Retina (tissue), 1 donor: ENCODE measurements at regions not wholly inside any gene's neighbourhood (a gene's known extent, or its start where the extent isn't known, plus 50 kb on each side); places are given as distances from the start of the nearest gene placed in this dataset.
"Not testable (repeated sequence)": the region's sequence is repeated elsewhere in the genome, so short reads cannot be mapped to it uniquely, and the experiment has no call there.

Source experiments
- DNase-seq: peaks from one replicate; pipeline ENCODE4 v3.0.0-alpha.2; 2016

DNA sequence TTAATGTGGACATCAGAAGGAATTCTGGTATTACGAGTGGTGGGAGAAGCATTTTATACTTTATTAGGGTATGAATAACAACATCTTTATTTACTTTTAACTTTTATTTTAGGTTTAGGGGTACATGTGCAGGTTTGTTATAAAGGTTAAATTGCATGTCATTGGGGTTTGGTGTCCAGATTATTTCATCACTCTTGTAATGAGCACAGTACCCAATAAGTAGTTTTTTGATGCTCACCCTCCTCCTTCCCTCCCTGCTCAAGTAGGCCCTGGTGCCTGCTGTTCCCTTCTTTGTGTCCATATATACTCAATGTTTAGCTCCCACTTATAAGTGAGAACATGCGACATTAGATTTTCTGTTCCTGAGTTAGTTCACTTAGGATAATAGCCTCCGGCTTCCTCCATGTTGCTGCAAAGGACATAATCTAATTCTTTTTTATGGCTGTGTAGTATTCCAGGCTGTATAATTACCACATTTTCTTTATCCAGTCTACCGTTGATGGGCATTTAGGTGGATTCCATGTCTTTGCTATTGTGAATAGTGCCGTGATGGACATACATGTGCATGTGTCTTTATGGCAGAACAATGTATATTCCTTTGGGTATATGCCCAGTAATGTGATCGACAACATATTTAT lies 456.2 kb downstream of the XYLT1 start:
- no peak for DNase-seq

DNA sequence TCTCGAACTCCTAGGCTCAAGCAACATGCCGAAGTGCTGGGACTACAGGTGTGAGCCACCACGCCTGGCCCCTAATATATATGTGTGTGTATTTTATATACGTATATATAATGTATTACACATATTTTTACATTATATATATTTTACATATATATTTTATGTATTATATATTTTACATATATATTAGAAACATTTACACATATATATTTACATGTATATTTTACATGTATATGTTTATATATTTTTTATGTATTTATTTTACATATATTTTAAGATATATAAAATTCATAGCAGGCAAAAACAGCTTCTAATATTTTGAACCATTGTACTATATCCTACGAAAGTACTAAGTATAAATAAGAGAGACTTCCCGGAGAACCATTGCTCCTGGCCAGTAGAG lies 455.1 kb downstream of the XYLT1 start:
- DNase-seq = no peak

DNA sequence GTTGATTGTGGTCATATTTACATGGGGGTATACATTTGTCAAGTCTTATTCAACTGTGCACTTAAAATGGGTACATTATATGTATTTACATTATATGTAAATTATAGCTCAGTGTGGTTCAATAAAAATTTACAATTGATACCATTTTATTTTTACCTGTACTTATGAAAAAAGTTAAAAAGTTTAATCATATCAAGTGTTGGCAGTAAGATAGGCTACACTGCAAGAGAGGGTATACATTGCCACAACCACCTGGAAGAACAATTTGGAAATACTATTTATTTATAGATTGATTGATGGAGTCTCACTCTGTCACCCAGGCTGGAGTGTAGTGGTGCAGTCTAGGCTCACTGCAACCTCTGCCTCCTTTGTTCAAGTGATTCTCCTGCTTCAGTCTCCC lies 453.3 kb downstream of the XYLT1 start:
- no peak for DNase-seq

DNA sequence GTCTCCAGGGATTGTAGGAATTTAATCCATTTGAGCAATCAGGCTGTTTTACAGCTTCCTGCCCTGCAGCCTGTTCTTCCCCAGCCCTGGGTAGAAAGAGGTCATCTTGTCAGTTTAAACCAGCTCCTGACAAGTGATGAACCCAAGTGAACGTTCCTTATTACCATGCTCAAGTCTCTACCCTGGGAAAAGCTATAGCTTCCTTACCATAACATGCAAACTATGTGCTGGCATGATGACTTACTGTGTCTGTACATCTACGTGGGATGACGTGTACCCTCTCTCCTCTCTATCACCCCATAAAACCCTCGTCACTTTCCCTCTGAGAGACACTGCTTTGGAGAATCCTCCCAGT lies 452.2 kb downstream of the XYLT1 start:
- DNase-seq = peak; percentile 33

GRCh38 chr16:17019366-17019765 lies 451.4 kb downstream of the XYLT1 start:
- DNase-seq = no peak

DNA sequence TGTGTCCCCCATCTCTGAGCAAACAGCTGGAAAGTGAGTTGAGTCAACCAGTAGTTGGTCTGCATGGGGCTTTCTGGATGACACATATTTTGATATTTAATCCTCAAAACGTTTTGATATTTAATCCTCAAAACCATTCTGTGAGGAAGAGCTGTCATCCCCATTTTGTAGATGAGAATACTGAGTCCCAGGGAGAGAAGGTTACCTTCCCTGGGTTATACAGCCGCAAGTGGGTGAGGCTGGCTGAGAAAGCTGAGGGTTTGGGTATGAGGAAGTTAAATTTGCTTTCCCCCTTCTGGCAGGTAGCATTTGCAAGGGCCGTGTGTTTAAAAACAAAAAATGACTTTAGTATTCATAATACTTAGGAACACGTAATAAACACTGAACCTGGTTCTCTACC lies 447.2 kb downstream of the XYLT1 start:
- no peak for DNase-seq

DNA sequence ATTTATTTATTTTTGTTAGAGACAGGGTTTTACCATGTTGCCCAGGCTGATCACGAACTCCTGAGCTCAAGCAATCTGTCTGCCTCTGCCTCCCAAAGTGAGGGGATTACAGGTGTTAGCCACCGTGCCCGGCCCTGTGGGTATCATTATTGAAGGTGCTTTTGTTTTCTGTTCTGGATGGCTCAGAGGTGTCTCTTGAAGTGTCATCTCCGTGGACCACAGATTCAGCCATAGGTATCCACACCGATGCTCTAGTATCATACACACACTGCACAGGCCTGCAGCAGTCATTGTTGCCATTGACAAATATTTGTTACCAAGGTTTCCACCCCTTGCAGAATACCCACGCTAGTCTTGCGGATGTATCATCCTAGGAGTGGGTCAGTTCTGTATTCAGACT lies 446.2 kb downstream of the XYLT1 start:
- no peak for DNase-seq

- no peak for DNase-seq
Measured at GRCh38 chr16:17026600-17027242, 444.0 kb downstream of the XYLT1 start.

DNA sequence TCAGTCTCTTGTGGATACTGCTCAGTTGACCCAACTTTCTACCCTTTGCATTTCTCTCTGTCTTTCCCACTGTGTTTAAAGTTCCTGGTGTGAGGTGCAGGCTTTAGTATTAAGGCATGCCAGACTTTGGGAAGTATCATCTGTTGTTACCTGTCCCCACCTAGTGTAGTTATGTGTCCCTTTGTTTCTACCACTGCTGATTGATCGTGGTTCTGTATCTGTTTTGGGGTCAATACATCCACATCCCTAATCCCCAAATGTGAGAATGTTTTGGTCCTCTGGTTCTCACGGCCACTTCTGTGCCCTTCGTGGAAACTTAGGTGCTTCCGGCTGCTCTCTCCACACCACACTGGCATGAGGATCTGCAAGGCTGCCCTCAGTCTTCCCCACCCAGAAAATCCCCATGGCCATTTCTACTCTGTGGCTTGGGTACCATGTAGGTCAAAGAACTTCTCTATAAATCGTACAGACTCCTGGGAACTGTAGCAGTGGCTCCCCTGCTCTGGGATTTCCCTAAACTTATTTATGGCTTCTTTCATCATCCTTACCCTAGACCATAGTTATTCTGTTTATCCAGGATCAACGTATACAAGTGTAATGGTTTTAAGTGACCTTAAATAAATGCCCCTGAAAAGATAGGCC lies 443.2 kb downstream of the XYLT1 start:
- no peak for DNase-seq

GRCh38 chr16:17029602-17030350 lies 441.0 kb downstream of the XYLT1 start:
- no peak for DNase-seq

- DNase-seq = no peak
Measured at GRCh38 chr16:17031484-17032268, 439.1 kb downstream of the XYLT1 start.

DNA sequence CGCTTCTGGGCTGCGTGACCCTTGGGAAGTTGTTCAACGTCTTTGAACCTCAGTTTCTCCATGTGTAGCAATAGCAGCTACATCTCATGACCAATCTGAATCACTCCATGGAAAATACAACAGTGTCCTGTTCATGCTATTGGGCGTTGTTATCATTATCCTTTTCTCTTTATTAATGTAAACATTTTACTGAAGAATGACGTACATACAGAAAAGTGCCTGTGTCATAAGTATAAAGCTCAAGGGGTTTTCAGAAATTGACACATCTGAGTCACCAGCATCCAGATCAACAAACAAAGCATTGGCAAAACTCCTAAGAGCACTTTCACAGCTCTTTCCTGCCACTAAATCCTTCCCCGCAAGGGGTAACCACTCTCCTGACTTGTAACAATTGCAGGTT lies 438.4 kb downstream of the XYLT1 start:
- DNase-seq = no peak

- no peak for DNase-seq
Measured at GRCh38 chr16:17034477-17035252, 436.1 kb downstream of the XYLT1 start.

DNA sequence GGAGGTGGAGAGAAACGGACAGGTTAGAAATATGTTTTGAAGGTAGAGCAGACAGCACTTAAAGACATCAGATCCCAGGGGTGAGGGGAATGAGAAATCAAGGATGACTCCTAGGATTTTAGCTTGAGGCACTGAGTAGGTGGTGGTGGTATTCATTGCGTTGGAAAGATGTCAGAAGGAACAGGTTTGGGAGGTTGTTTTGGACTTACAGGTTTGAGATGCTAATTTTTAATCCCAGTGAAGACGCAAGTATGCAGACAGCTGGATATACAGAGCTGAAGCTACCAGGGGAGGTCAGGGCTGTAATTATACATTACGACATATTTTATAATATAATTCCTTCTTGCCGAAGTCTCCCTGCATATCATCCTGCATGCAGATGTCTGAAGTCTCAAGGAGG lies 433.3 kb downstream of the XYLT1 start:
- no peak for DNase-seq

DNA sequence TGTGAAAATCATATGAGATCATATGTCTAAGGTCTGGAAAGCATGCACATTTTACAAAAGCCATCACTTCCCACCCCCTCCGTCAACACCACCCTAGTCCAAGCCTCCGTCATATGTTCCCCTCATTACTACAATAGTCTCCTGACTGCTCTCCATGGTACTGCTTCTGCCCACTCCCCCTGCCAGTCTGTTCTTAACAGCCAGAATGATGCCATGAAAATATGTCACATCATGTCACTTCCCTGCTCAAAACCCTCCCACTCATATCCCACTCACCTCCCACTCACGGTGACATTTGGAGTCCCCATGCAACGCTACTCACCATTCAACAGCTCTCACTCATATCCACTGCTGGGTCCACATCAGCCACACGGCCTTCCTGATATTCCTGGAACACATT lies 432.3 kb downstream of the XYLT1 start:
- DNase-seq = no peak

- not testable (repeated sequence) for DNase-seq
Measured at GRCh38 chr16:17049109-17049508, 421.7 kb downstream of the XYLT1 start.

GRCh38 chr16:17050468-17050867 lies 420.3 kb downstream of the XYLT1 start:
- DNase-seq = no peak
